Suppressor macrophage treated with lipopolysaccharide for 1 hour (primary cell): ENCODE measurements at regions not wholly inside any gene's neighbourhood (a gene's known extent, or its start where the extent isn't known, plus 50 kb on each side); places are given as distances from the start of the nearest gene placed in this dataset.
A peak's percentile ranks its signal among the peaks of the same experiment; 100 is the strongest.
"Not testable (repeated sequence)": the region's sequence is repeated elsewhere in the genome, so short reads cannot be mapped to it uniquely, and the experiment has no call there.

Experiments used
- DNase-seq, 3 donors: peaks; one replicate each; pipeline ENCODE4 v3.0.0-alpha.2; 2020 to 2022

- not testable (repeated sequence) for DNase-seq
Measured at GRCh38 chr6:169973588-169974467, 222.4 kb downstream of the ERMARD start.

- no peak for DNase-seq
Measured at GRCh38 chr6:169972736-169973135, 221.3 kb downstream of the ERMARD start.

GRCh38 chr6:169972101-169972651 is 220.8 kb downstream of the ERMARD start:
- no peak for DNase-seq

GRCh38 chr6:169971081-169971861 is 219.8 kb downstream of the ERMARD start:
- no peak for DNase-seq

GRCh38 chr6:169970306-169970988 is 219.0 kb downstream of the ERMARD start:
- no peak for DNase-seq

GRCh38 chr6:169969372-169970099 is 218.1 kb downstream of the ERMARD start:
- DNase-seq = no peak

GRCh38 chr6:169968541-169969270 is 217.3 kb downstream of the ERMARD start:
- DNase-seq = no peak

GRCh38 chr6:169967687-169968086 is 216.3 kb downstream of the ERMARD start:
- no peak for DNase-seq

GRCh38 chr6:169966312-169967181 is 215.1 kb downstream of the ERMARD start:
- DNase-seq = no peak

- DNase-seq = no peak
Measured at GRCh38 chr6:169965657-169966311, 214.4 kb downstream of the ERMARD start.

- no peak for DNase-seq
Measured at GRCh38 chr6:169965239-169965638, 213.8 kb downstream of the ERMARD start.

- DNase-seq = no peak
Measured at GRCh38 chr6:169964486-169965180, 213.2 kb downstream of the ERMARD start.

GRCh38 chr6:169963581-169964297 is 212.3 kb downstream of the ERMARD start:
- no peak for DNase-seq

GRCh38 chr6:169962604-169963469 is 211.4 kb downstream of the ERMARD start:
- no peak for DNase-seq

GRCh38 chr6:169961772-169962561 is 210.5 kb downstream of the ERMARD start:
- DNase-seq = peak in 2 of 3 donors; percentile 29 to 61

GRCh38 chr6:169960886-169961611 is 209.6 kb downstream of the ERMARD start:
- DNase-seq = no peak
